Activated CD4-positive, alpha-beta T cell treated with anti-CD3 and anti-CD28 coated beads for 4 hours (primary cell): ENCODE measurements at regions not wholly inside any gene's neighbourhood (a gene's known extent, or its start where the extent isn't known, plus 50 kb on each side); places are given as distances from the start of the nearest gene placed in this dataset.
A peak's percentile ranks its signal among the peaks of the same experiment; 100 is the strongest.

Experiments
- DNase-seq, 2 donors: peaks; one replicate each; pipeline ENCODE4 v3.0.0-alpha.2; 2020

GRCh38 chr12:89181271-89181920 is 170.9 kb downstream of the DUSP6 start:
- DNase-seq = no peak

GRCh38 chr12:89180496-89180895 is 171.8 kb downstream of the DUSP6 start:
- no peak for DNase-seq

- no peak for DNase-seq
Measured at GRCh38 chr12:89179983-89180382, 172.3 kb downstream of the DUSP6 start.

GRCh38 chr12:89179245-89179644 is 173.1 kb downstream of the DUSP6 start:
- no peak for DNase-seq

- no peak for DNase-seq
Measured at GRCh38 chr12:89177802-89178395, 174.4 kb downstream of the DUSP6 start.

- DNase-seq = no peak
Measured at GRCh38 chr12:89176676-89177075, 175.6 kb downstream of the DUSP6 start.

- DNase-seq = no peak
Measured at GRCh38 chr12:89173678-89174077, 178.6 kb downstream of the DUSP6 start.

- no peak for DNase-seq
Measured at GRCh38 chr12:89173096-89173495, 179.2 kb downstream of the DUSP6 start.

- no peak for DNase-seq
Measured at GRCh38 chr12:89172224-89172623, 180.1 kb downstream of the DUSP6 start.

GRCh38 chr12:89169321-89169720 is 183.0 kb downstream of the DUSP6 start:
- DNase-seq = no peak

- DNase-seq = no peak
Measured at GRCh38 chr12:89167986-89168385, 184.3 kb downstream of the DUSP6 start.

- no peak for DNase-seq
Measured at GRCh38 chr12:89166525-89166934, 185.8 kb downstream of the DUSP6 start.

- DNase-seq = no peak
Measured at GRCh38 chr12:89166121-89166520, 186.2 kb downstream of the DUSP6 start.

GRCh38 chr12:89165703-89166102 is 186.6 kb downstream of the DUSP6 start:
- DNase-seq = no peak

- no peak for DNase-seq
Measured at GRCh38 chr12:89163918-89164317, 188.4 kb downstream of the DUSP6 start.

GRCh38 chr12:89162589-89163261 is 189.6 kb downstream of the DUSP6 start:
- peak; percentile 26 to 34 for DNase-seq

GRCh38 chr12:89161557-89161956 is 190.7 kb downstream of the DUSP6 start:
- no peak for DNase-seq

GRCh38 chr12:89160716-89161123 is 191.6 kb downstream of the DUSP6 start:
- DNase-seq = peak; percentile 9 to 10

GRCh38 chr12:89157413-89157812 is 194.9 kb downstream of the DUSP6 start:
- no peak for DNase-seq

- DNase-seq = no peak
Measured at GRCh38 chr12:89156862-89157262, 195.4 kb downstream of the DUSP6 start.

- DNase-seq = no peak
Measured at GRCh38 chr12:89156340-89156739, 196.0 kb downstream of the DUSP6 start.

- DNase-seq = no peak
Measured at GRCh38 chr12:89155826-89156225, 196.5 kb downstream of the DUSP6 start.

GRCh38 chr12:89154743-89155499 is 197.4 kb downstream of the DUSP6 start:
- no peak for DNase-seq

- DNase-seq = no peak
Measured at GRCh38 chr12:89153341-89153740, 199.0 kb downstream of the DUSP6 start.
